Muscle layer of colon (tissue), 2 donors: ENCODE measurements at regions not wholly inside any gene's neighbourhood (a gene's known extent, or its start where the extent isn't known, plus 50 kb on each side); places are given as distances from the start of the nearest gene placed in this dataset.
"Not testable (repeated sequence)": the region's sequence is repeated elsewhere in the genome, so short reads cannot be mapped to it uniquely, and the experiment has no call there.

ENCODE experiments used
- H3K27ac ChIP-seq: one replicate; pipeline ENCODE4 v1.7.0; 2013; ENCODE audit warnings: low read depth, mild to moderate bottlenecking, low read length, moderate library complexity
- H3K27me3 ChIP-seq, 2 donors: one replicate each; pipeline ENCODE4 v1.7.0; 2013; ENCODE audit warnings: low read length in 2 of 2, mild to moderate bottlenecking in 2 of 2; ENCODE audit not compliant: insufficient read depth in 2 of 2, control insufficient read depth in 1 of 2
- H3K36me3 ChIP-seq: one replicate; pipeline ENCODE4 v1.7.0; 2013; ENCODE audit warnings: mild to moderate bottlenecking, low read length; ENCODE audit not compliant: insufficient read depth
- H3K4me1 ChIP-seq: one replicate; pipeline ENCODE4 v1.7.0; 2013; ENCODE audit warnings: mild to moderate bottlenecking, low read length; ENCODE audit not compliant: insufficient read depth
- H3K4me3 ChIP-seq, 2 donors: one replicate each; pipeline ENCODE4 v1.7.0; 2013; ENCODE audit warnings: low read length in 2 of 2, low read depth in 1 of 2, mild to moderate bottlenecking in 1 of 2, moderate library complexity in 1 of 2
- H3K9ac ChIP-seq: one replicate; pipeline ENCODE4 v1.7.0; 2013; ENCODE audit warnings: low read length
- H3K9me3 ChIP-seq: one replicate; pipeline ENCODE4 v1.7.0; 2013; ENCODE audit warnings: mild to moderate bottlenecking, low read length
- donor health status: abdominal sarcoma.
- donor health status: Adenocarcinoma of cecum.

GRCh38 chr14:82896476-82896875 lies 1362.8 kb upstream of the SEL1L start:
- Histone ChIP-seq H3K27ac (no peak overlapping the region), H3K9me3 (no peaks in the 10 kb centered on the region), H3K27me3 (no peaks in the 10 kb centered on the region), H3K4me3 (no peak overlapping the region), H3K9ac (no peak overlapping the region), H3K36me3 (no peaks in the 10 kb centered on the region), H3K4me1 (no peaks in the 10 kb centered on the region)

GRCh38 chr14:82897469-82898308 lies 1364.0 kb upstream of the SEL1L start:
- no peak overlapping the region for H3K4me3 ChIP-seq
- H3K4me1 ChIP-seq = no peaks in the 10 kb centered on the region
- H3K36me3 ChIP-seq = no peaks in the 10 kb centered on the region
- no peaks in the 10 kb centered on the region for H3K9me3 ChIP-seq
- H3K9ac ChIP-seq = no peak overlapping the region
- H3K27ac ChIP-seq = no peak overlapping the region
- H3K27me3 ChIP-seq = no peaks in the 10 kb centered on the region

- H3K9me3 ChIP-seq = no peaks in the 10 kb centered on the region
- H3K27me3 ChIP-seq = no peaks in the 10 kb centered on the region
- no peak overlapping the region for H3K4me3 ChIP-seq
Observed at GRCh38 chr14:82905762-82906161, 1372.1 kb upstream of the SEL1L start.

GRCh38 chr14:82911930-82912329 lies 1378.3 kb upstream of the SEL1L start:
- Histone ChIP-seq H3K27me3 (no peaks in the 10 kb centered on the region), H3K9ac (no peak overlapping the region), H3K4me3 (no peak overlapping the region), H3K9me3 (no peaks in the 10 kb centered on the region), H3K27ac (no peak overlapping the region), H3K4me1 (no peaks in the 10 kb centered on the region), H3K36me3 (no peaks in the 10 kb centered on the region)

More at GRCh38 chr14:82905762-82906161, 1372.1 kb upstream of the SEL1L start:
- Histone ChIP-seq H3K9ac (no peak overlapping the region), H3K36me3 (no peaks in the 10 kb centered on the region), H3K27ac (no peak overlapping the region), H3K4me1 (no peaks in the 10 kb centered on the region)

GRCh38 chr14:82913396-82913795 lies 1379.7 kb upstream of the SEL1L start:
- H3K27me3 ChIP-seq = no peaks in the 10 kb centered on the region
- H3K4me3 ChIP-seq = no peak overlapping the region
- no peak overlapping the region for H3K9ac ChIP-seq
- no peaks in the 10 kb centered on the region for H3K4me1 ChIP-seq
- H3K9me3 ChIP-seq = no peaks in the 10 kb centered on the region
- no peaks in the 10 kb centered on the region for H3K36me3 ChIP-seq
- no peak overlapping the region for H3K27ac ChIP-seq

- H3K9ac ChIP-seq = no peak overlapping the region
- no peaks in the 10 kb centered on the region for H3K9me3 ChIP-seq
- H3K27ac ChIP-seq = no peak overlapping the region
- no peak overlapping the region for H3K4me3 ChIP-seq
- no peaks in the 10 kb centered on the region for H3K27me3 ChIP-seq
- H3K36me3 ChIP-seq = no peaks in the 10 kb centered on the region
- H3K4me1 ChIP-seq = no peaks in the 10 kb centered on the region
Observed at GRCh38 chr14:82915381-82915780, 1381.7 kb upstream of the SEL1L start.

- no peaks in the 10 kb centered on the region for H3K36me3 ChIP-seq
- no peaks in the 10 kb centered on the region for H3K4me1 ChIP-seq
- H3K9me3 ChIP-seq = no peaks in the 10 kb centered on the region
- no peaks in the 10 kb centered on the region for H3K27me3 ChIP-seq
- no peak overlapping the region for H3K9ac ChIP-seq
- H3K27ac ChIP-seq = no peak overlapping the region
- no peak overlapping the region for H3K4me3 ChIP-seq
Observed at GRCh38 chr14:82935691-82936090, 1402.0 kb upstream of the SEL1L start.

- H3K36me3 ChIP-seq = no peaks in the 10 kb centered on the region
- H3K9me3 ChIP-seq = no peaks in the 10 kb centered on the region
Observed at GRCh38 chr14:82951171-82951570, 1417.5 kb upstream of the SEL1L start.

GRCh38 chr14:82963756-82964155 lies 1430.1 kb upstream of the SEL1L start:
- Histone ChIP-seq H3K27ac (no peak overlapping the region), H3K27me3 (no peaks in the 10 kb centered on the region), H3K4me1 (no peaks in the 10 kb centered on the region), H3K36me3 (no peaks in the 10 kb centered on the region), H3K4me3 (no peak overlapping the region), H3K9me3 (no peaks in the 10 kb centered on the region), H3K9ac (no peak overlapping the region)

More at GRCh38 chr14:82951171-82951570, 1417.5 kb upstream of the SEL1L start:
- no peak overlapping the region for H3K27ac ChIP-seq
- H3K4me3 ChIP-seq = no peak overlapping the region
- no peaks in the 10 kb centered on the region for H3K27me3 ChIP-seq
- H3K4me1 ChIP-seq = no peaks in the 10 kb centered on the region
- no peak overlapping the region for H3K9ac ChIP-seq

- Histone ChIP-seq H3K27ac (no peak overlapping the region), H3K27me3 (no peaks in the 10 kb centered on the region), H3K4me3 (no peak overlapping the region), H3K36me3 (no peaks in the 10 kb centered on the region), H3K9ac (no peak overlapping the region), H3K4me1 (no peaks in the 10 kb centered on the region), H3K9me3 (no peaks in the 10 kb centered on the region)
Observed at GRCh38 chr14:82987502-82988124, 1454.0 kb upstream of the SEL1L start.

GRCh38 chr14:82994547-82994946 lies 1460.9 kb upstream of the SEL1L start:
- not testable (repeated sequence) for H3K4me3 ChIP-seq, H3K9ac ChIP-seq, H3K4me1 ChIP-seq, H3K27me3 ChIP-seq, H3K36me3 ChIP-seq, H3K27ac ChIP-seq, H3K9me3 ChIP-seq

GRCh38 chr14:82999802-83000201 lies 1466.1 kb upstream of the SEL1L start:
- Histone ChIP-seq H3K27me3 (no peaks in the 10 kb centered on the region), H3K9me3 (no peaks in the 10 kb centered on the region), H3K4me1 (no peaks in the 10 kb centered on the region), H3K9ac (no peak overlapping the region), H3K4me3 (no peak overlapping the region), H3K27ac (no peak overlapping the region), H3K36me3 (no peaks in the 10 kb centered on the region)
